ENCODE measurements at regions not wholly inside any gene's neighbourhood (a gene's known extent, or its start where the extent isn't known, plus 50 kb on each side); places are given as distances from the start of the nearest gene placed in this dataset.

- no peak for DNase-seq (ENCODE audit: low read depth)
Measured at GRCh38 chr1:47630346-47630745, 192.5 kb downstream of the FOXD2 start.

GRCh38 chr1:47631411-47631995 is 193.7 kb downstream of the FOXD2 start:
- no peak for DNase-seq (ENCODE audit: low read depth)

GRCh38 chr1:47635111-47635510 is 197.3 kb downstream of the FOXD2 start:
- no peak for DNase-seq (ENCODE audit: low read depth)

- DNase-seq (ENCODE audit: low read depth) = no peak
Measured at GRCh38 chr1:47635597-47635996, 197.8 kb downstream of the FOXD2 start.

GRCh38 chr1:47637111-47637685 is 199.4 kb downstream of the FOXD2 start:
- peak; percentile 18 for DNase-seq (ENCODE audit: low read depth)

- no peak for DNase-seq (ENCODE audit: low read depth)
Measured at GRCh38 chr1:47638240-47638639, 200.4 kb downstream of the FOXD2 start.

GRCh38 chr1:47638713-47639112 is 200.9 kb downstream of the FOXD2 start:
- DNase-seq (ENCODE audit: low read depth) = no peak

GRCh38 chr1:47643306-47644211 is 205.7 kb downstream of the FOXD2 start:
- DNase-seq (ENCODE audit: low read depth) = peak; percentile 18

GRCh38 chr1:47644212-47644573 is 206.3 kb downstream of the FOXD2 start:
- peak; percentile 20 for DNase-seq (ENCODE audit: low read depth)

- DNase-seq (ENCODE audit: low read depth) = no peak
Measured at GRCh38 chr1:47645151-47645550, 207.3 kb downstream of the FOXD2 start.

- no peak for DNase-seq (ENCODE audit: low read depth)
Measured at GRCh38 chr1:47646676-47647075, 208.8 kb downstream of the FOXD2 start.

- DNase-seq (ENCODE audit: low read depth) = no peak
Measured at GRCh38 chr1:47647327-47647845, 209.5 kb downstream of the FOXD2 start.

- peak; percentile 47 for DNase-seq (ENCODE audit: low read depth)
Measured at GRCh38 chr1:47650205-47650604, 212.4 kb downstream of the FOXD2 start.

- no peak for DNase-seq (ENCODE audit: low read depth)
Measured at GRCh38 chr1:47650611-47651010, 212.8 kb downstream of the FOXD2 start.

GRCh38 chr1:47651311-47652089 is 213.7 kb downstream of the FOXD2 start:
- no peak for DNase-seq (ENCODE audit: low read depth)

- no peak for DNase-seq (ENCODE audit: low read depth)
Measured at GRCh38 chr1:47655521-47656300, 217.9 kb downstream of the FOXD2 start.

- no peak for DNase-seq (ENCODE audit: low read depth)
Measured at GRCh38 chr1:47656719-47657685, 219.2 kb downstream of the FOXD2 start.

- DNase-seq (ENCODE audit: low read depth) = no peak
Measured at GRCh38 chr1:47658161-47658920, 220.5 kb downstream of the FOXD2 start.

GRCh38 chr1:47659146-47659545 is 221.3 kb downstream of the FOXD2 start:
- DNase-seq (ENCODE audit: low read depth) = no peak
